ENCODE measurements at regions not wholly inside any gene's neighbourhood (a gene's known extent, or its start where the extent isn't known, plus 50 kb on each side); places are given as distances from the start of the nearest gene placed in this dataset.

DNA sequence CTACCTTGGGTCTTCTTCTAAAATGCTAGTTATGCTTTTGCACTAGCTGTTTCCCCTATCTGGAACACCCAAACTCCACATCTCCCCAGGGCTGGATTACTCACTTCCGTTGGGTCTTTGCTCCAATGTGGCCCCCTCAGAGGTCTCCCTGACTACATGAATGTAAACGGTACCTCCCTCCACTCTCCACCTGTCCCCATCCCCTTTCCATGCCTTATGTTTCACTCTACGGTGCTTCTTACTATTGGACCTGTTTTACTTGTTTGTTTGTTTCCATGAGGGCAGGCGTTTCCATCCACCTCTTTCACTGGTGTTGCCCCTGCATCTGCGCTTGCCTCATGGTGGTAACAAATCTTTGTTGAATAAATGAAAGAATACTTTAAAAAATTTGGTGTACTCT, 256.4 kb downstream of the SNAPC1 start:
- no peak for ATAC-seq
- CTCF ChIA-PET, result no interaction called here
- no peaks in the 10 kb centered on the region for H3K36me3 Mint-ChIP-seq

DNA sequence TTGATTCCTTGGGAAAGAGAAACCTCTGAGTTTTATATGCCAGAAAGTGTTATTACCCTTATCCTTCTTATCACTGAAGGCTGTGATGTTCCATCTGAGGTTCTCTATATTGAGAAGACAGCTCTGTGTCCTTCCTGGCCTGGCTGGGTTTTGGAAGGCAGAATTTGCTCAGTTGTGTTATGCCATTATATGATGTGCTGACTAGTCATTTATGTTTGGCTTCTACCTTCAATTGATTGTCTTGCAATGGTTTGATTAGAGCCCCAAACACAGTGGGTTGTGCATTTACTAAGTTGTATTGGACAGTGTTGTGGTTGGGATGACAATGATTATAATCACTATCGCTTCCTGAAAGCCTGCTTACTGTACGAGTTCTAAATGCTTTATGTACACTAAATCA, 265.7 kb downstream of the SNAPC1 start:
- Mint-ChIP-seq H3K4me1 (no peaks in the 10 kb centered on the region), H3K4me3 (no peak overlapping the region), H3K9me3 (ENCODE audit: low read depth) (no peaks in the 10 kb centered on the region), H3K27ac (no peak overlapping the region), H3K27me3 (peaks cover 10% of the 10 kb centered on the region), H3K36me3 (no peaks in the 10 kb centered on the region)
- DNase-seq (no peak), ATAC-seq (no peak)
- CTCF ChIA-PET, result interaction anchor here (0.5 kb wide), 1 partner anchor 10 kb away, joined by 3 read pairs; no protein-coding TSS in a partner anchor

More for the DNA sequence above, 256.4 kb downstream of the SNAPC1 start:
- DNase-seq, result no peak
- Mint-ChIP-seq H3K4me1 (no peaks in the 10 kb centered on the region), H3K27ac (no peak overlapping the region), H3K27me3 (peaks cover 9% of the 10 kb centered on the region), H3K4me3 (no peak overlapping the region), H3K9me3 (ENCODE audit: low read depth) (no peaks in the 10 kb centered on the region)

DNA sequence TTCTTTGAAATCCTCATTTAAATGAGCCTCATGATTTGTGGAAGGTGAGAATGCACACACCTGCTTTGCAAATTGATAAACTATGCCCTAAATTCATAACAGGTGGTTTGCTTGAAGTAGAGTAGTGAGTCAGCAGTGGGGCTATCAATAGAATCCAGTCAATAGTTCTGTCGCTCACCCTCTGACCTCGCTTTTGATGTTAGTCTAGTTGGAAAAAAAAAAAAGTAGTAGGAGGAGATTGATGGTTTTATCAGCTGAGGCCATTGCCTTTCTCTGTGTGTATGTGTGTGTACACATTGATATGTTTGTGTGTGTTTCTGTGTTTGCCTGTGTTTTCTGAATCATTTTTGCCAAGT, 267.3 kb downstream of the SNAPC1 start:
- CTCF ChIA-PET, result no interaction called here
- no peak for ATAC-seq

DNA sequence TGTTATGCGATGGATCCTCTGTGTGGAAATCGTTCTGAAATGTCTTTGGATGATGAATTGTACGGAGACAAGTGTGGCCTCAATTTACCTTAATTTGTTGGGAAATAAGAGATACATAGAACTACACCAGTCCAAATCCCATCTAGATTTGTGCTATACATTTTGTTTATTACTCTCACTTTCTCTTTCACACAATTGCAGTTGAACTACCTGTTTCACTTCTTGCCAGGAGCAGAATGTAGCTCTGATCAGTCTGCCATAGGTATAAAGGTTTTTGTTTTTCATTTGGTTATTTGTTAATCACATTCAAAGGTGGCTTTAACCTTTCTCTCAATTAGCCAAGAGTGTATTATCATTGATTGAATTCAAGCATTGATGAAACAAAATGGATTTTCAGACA, 268.2 kb downstream of the SNAPC1 start:
- Mint-ChIP-seq H3K4me3 (no peak overlapping the region), H3K27me3 (peaks cover 6% of the 10 kb centered on the region), H3K36me3 (no peaks in the 10 kb centered on the region), H3K27ac (no peak overlapping the region), H3K9me3 (ENCODE audit: low read depth) (no peaks in the 10 kb centered on the region), H3K4me1 (no peaks in the 10 kb centered on the region)
- DNase-seq (no peak), ATAC-seq (no peak)
- CTCF ChIA-PET, result no interaction called here

More for the DNA sequence above, 267.3 kb downstream of the SNAPC1 start:
- Mint-ChIP-seq H3K4me1 (no peaks in the 10 kb centered on the region), H3K27me3 (peaks cover 6% of the 10 kb centered on the region), H3K9me3 (ENCODE audit: low read depth) (no peaks in the 10 kb centered on the region), H3K36me3 (no peaks in the 10 kb centered on the region), H3K4me3 (no peak overlapping the region), H3K27ac (no peak overlapping the region)
- no peak for DNase-seq

DNA sequence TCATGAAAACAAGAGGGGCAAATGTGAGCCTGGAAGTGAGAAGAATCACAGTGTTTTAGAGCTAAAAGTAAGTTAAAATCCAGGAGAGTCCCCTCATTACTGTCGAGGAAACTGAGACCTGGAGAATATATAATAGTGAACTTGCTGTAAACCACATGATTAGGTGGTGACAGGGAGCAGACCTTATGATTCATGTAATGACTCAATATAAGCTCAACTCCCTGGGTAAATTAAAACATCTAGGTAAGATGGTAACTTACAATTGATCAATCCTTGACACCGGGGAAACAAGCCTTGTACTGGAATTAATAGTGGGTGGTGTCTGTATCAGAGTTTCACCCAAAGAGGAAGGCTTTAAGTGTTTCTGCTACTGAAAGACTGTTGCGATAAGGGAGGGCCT, 269.3 kb downstream of the SNAPC1 start:
- Mint-ChIP-seq H3K27ac (no peak overlapping the region), H3K36me3 (no peaks in the 10 kb centered on the region), H3K4me1 (no peaks in the 10 kb centered on the region), H3K4me3 (no peak overlapping the region), H3K27me3 (peaks cover 6% of the 10 kb centered on the region), H3K9me3 (ENCODE audit: low read depth) (no peaks in the 10 kb centered on the region)
- no peak for ATAC-seq
- CTCF ChIA-PET, result no interaction called here
- no peak for DNase-seq

DNA sequence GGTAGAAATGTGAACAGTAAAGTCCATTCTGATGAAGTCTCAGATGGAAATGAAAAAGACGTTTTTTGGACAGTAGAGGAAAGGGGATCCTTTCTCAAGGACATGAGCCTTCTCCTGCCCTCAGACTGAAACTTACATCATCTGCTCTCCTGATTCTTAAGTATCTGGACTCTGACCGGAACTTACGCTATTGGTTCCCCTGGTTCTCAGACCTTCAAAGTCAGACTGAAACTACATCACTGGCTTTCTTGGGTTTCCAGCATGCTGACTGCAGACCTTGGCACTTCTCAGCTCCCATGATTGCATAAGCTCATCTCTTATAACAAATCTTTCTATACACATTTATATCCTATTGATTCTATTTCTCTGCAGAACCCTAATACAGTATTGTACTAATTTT, 291.0 kb downstream of the SNAPC1 start:
- no peak for ATAC-seq
- Mint-ChIP-seq H3K36me3 (no peaks in the 10 kb centered on the region), H3K9me3 (ENCODE audit: low read depth) (peaks cover 2% of the 10 kb centered on the region), H3K27me3 (peaks cover 5% of the 10 kb centered on the region), H3K4me1 (no peaks in the 10 kb centered on the region), H3K4me3 (no peak overlapping the region), H3K27ac (no peak overlapping the region)
- DNase-seq, result no peak
- CTCF ChIA-PET, result no interaction called here

DNA sequence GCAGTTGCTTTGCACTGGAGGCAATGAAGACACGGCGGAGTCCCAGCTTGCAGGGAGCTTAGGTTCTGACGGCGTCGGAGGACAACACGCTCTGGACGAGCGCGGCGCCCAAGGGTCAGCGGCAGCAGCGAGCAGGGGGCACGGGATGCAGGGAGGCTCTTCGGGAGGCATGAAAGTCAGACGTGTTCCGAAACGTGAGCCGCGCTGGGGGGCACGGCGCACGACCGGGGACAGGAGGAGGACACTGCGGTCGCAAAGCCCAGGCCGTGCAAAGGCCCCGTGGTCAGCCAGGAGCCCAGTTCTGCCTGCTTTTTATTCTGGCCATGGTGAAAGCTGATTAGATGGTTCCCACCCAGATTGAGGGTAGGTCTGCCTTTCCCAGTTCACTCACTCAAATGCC, 294.6 kb downstream of the SNAPC1 start:
- CTCF ChIA-PET, result no interaction called here
- Mint-ChIP-seq H3K36me3 (no peaks in the 10 kb centered on the region), H3K4me1 (no peaks in the 10 kb centered on the region), H3K4me3 (no peak overlapping the region), H3K9me3 (ENCODE audit: low read depth) (no peaks in the 10 kb centered on the region), H3K27me3 (peaks cover 9% of the 10 kb centered on the region), H3K27ac (no peak overlapping the region)
- ATAC-seq (no peak), DNase-seq (no peak)

DNA sequence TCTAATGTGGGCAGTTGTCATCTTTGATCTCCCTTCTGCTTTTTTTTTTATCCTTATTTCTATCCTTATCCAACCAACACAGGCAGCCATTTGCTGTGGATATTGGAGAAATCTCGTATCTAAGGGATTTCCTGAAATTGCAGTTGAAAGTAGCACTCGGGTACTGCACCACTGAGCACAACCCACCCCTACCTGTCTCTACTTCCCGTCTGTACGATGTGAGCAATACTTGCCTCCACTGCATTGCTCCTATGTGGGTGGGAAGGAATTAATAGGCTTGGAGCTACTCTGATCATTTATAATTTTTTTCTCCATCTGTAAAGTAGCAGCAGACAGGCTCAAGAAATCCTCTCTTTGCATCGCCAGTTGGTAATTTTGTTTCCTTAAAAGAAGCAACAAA, 300.4 kb downstream of the SNAPC1 start:
- ATAC-seq, result no peak
- CTCF ChIA-PET, result no interaction called here
- no peak overlapping the region for H3K4me3 Mint-ChIP-seq
- no peaks in the 10 kb centered on the region for H3K9me3 Mint-ChIP-seq (ENCODE audit: low read depth)
- no peaks in the 10 kb centered on the region for H3K4me1 Mint-ChIP-seq
- no peak overlapping the region for H3K27ac Mint-ChIP-seq
- H3K36me3 Mint-ChIP-seq, result no peaks in the 10 kb centered on the region
- H3K27me3 Mint-ChIP-seq, result peaks cover 16% of the 10 kb centered on the region
- no peak for DNase-seq

DNA sequence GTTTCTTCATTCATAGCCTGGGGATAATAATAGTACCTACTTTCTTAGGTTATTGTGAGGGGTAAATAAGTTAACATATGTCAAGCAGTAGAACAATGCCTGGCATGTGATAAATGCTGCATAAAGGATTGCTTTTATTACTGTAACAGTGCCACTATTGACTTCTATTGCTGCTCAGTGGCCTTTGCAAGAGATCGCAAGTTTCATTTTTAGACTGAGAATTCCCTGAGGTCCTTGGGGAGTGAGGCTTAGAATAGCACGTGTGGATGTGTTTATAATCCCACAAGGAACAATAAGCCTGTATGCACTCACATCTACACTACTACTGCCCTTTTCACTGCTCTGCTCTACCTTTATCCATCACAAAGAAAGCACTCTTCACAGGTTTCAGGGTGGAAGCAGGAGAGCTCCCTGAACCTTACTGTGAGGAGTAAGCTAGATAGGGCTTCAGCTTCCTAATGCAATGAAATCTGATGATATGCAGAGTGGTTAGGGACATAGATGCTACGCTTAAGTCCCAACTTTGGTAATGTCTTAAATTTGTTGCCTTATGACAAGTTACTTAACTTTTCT, 302.6 kb downstream of the SNAPC1 start:
- Mint-ChIP-seq H3K27ac (no peak overlapping the region), H3K4me1 (no peaks in the 10 kb centered on the region), H3K27me3 (peaks cover 13% of the 10 kb centered on the region), H3K9me3 (ENCODE audit: low read depth) (no peaks in the 10 kb centered on the region), H3K4me3 (no peak overlapping the region), H3K36me3 (no peaks in the 10 kb centered on the region)
- CTCF ChIA-PET, result no interaction called here
- DNase-seq, result no peak
- no peak for ATAC-seq

DNA sequence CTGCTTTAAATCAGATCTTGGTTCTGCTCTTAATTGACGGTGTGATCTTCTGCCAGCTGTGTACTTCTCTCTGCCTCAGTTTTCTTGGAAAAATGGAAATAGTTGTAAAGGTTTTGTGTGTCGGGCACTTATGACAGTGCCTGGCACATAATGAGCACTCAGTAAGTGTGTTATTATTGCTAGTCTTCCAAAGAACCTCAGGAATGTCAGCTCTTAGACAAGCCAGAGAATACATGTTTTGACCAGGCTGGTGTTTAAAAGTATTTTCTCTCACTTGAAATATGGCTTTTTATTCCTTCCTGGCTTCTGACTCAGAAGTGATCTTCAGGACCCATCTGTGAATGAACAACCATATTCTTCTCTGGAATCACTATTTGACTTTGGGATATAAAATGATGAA, 304.1 kb downstream of the SNAPC1 start:
- CTCF ChIA-PET, result no interaction called here
- no peaks in the 10 kb centered on the region for H3K4me1 Mint-ChIP-seq
- no peak overlapping the region for H3K4me3 Mint-ChIP-seq
- no peaks in the 10 kb centered on the region for H3K9me3 Mint-ChIP-seq (ENCODE audit: low read depth)
- H3K27me3 Mint-ChIP-seq, result peaks cover 10% of the 10 kb centered on the region
- ATAC-seq (no peak), DNase-seq (no peak)
- no peak overlapping the region for H3K27ac Mint-ChIP-seq
- H3K36me3 Mint-ChIP-seq, result no peaks in the 10 kb centered on the region

DNA sequence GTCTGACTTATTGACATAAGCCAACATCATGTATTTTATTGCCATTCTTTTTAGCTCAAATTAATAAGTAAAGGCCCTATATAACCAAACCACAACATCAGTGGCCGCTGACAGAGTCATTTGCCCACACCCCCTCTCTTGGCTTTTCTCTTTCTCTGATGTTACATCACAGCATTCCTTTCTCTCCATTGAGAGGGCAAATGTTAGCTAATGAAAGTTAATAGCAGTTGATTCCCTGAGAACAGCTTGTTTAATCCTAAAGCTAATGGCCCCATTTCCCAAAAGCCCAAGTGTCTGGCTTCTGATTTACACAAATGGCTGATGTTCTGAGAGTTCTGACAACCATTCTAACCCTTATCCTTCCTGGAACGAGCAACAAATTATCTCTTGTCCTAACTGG, 308.8 kb downstream of the SNAPC1 start:
- CTCF ChIA-PET, result no interaction called here
- ATAC-seq (no peak), DNase-seq (no peak)
- Mint-ChIP-seq H3K36me3 (no peaks in the 10 kb centered on the region), H3K4me3 (no peak overlapping the region), H3K9me3 (ENCODE audit: low read depth) (no peaks in the 10 kb centered on the region), H3K27ac (no peak overlapping the region), H3K27me3 (no peaks in the 10 kb centered on the region), H3K4me1 (no peaks in the 10 kb centered on the region)

DNA sequence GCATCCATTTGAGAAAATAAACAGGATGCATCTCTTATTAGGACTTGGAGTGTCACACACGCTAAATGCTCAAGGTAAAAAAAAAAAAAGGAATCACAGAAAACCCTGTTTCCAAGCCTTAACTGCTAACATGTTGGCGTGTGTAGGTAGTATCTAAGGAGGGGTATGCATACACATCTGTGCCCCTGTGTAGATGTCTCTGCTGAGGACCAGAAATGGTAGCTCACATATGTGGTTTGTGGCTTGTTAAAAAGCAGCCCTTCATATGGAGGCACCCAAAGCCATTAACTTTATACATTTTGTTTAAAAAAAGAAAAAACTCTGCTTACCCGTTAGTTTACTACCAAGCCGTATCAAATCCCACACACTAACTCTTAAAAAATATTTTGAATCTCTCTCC, 314.1 kb downstream of the SNAPC1 start:
- H3K36me3 Mint-ChIP-seq, result no peaks in the 10 kb centered on the region
- DNase-seq (no peak), ATAC-seq (no peak)
- CTCF ChIA-PET, result no interaction called here
- H3K9me3 Mint-ChIP-seq (ENCODE audit: low read depth), result no peaks in the 10 kb centered on the region
- H3K4me1 Mint-ChIP-seq, result peaks cover 10% of the 10 kb centered on the region
- no peak overlapping the region for H3K27ac Mint-ChIP-seq
- no peaks in the 10 kb centered on the region for H3K27me3 Mint-ChIP-seq
- H3K4me3 Mint-ChIP-seq, result no peak overlapping the region

DNA sequence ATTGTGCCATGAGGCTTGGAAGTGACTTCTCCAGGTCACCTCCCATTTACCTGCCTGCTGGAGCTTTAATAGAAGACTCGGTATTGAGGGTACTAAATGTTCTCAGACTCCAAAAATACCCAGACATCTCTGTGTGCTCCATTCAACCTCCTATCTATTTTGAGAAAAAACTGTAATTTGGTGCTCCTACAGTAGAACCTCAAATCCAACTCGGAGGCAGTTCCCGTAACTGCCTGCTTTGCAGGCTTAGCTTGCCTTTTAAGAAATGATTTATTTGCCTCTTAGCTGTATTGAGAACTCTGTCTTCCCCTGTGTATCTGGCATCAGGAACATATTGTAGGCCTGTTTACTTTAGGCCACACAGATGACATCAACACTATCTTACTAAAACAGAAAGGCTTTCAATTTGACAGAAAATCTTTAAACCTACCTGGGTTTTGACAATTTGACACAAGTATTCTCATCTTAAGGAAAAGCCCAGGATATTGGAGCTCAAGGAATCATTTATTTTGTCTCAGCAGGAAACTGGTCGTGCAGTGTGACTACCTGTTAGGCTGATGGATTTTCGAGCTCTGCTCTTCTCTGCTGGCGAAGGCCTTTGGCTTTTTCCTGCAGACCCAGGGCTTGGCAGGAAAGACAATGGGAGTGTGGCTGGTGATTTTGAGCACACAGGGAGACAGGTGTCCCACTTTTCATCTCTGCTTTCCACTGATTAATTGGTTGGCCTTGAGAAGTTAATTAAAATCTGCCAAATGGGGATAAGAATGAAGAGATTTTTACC, 314.8 kb downstream of the SNAPC1 start:
- CTCF ChIA-PET, result interaction anchor here (0.7 to 1.0 kb wide), 2 partner anchors 40 to 65 kb away, joined by 3 to 4 read pairs; no protein-coding TSS in a partner anchor
- Mint-ChIP-seq H3K27me3 (peaks cover 3% of the 10 kb centered on the region), H3K36me3 (no peaks in the 10 kb centered on the region), H3K4me3 (no peak overlapping the region), H3K4me1 (peaks cover 10% of the 10 kb centered on the region), H3K27ac (no peak overlapping the region), H3K9me3 (ENCODE audit: low read depth) (no peaks in the 10 kb centered on the region)
- ATAC-seq, result no peak
- no peak for DNase-seq

DNA sequence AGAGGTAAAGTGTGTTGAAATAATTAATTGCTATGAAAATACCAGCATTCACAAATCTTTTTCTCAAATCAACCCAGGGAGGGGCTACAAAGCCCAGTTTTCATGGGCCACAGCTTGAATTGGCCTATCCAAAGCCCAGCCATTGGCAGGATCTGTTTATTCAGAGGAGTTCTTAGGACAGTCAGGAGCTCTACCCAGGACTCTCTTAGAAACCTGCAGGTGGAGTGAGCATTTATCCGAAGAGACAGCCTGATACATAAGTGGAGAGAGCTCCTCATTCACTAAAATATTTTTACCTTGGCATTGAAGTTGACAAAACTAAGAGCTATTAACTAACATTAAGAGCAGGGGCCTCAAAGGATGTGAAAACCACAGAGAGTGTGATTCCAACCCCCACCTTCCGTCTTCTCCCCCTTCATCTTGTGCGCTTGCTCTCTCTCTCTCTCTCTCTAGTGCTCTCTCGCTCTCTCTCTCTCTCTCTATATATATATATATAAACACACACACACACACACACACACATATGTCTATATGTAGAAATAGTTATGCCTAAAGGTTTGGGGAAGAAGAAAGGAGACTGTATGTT, 315.5 kb downstream of the SNAPC1 start:
- CTCF ChIA-PET, result interaction anchor here (0.7 to 1.0 kb wide), 2 partner anchors 39 to 66 kb away, joined by 3 to 4 read pairs; no protein-coding TSS in a partner anchor
- H3K4me3 Mint-ChIP-seq, result no peak overlapping the region
- no peaks in the 10 kb centered on the region for H3K9me3 Mint-ChIP-seq (ENCODE audit: low read depth)
- H3K36me3 Mint-ChIP-seq, result no peaks in the 10 kb centered on the region
- DNase-seq (no peak), ATAC-seq (no peak)
- peaks cover 10% of the 10 kb centered on the region for H3K4me1 Mint-ChIP-seq
- no peak overlapping the region for H3K27ac Mint-ChIP-seq
- H3K27me3 Mint-ChIP-seq, result peaks cover 3% of the 10 kb centered on the region

All from activated CD8-positive, alpha-beta memory T cell treated with anti-CD3 and anti-CD28 coated beads, Interleukin-2, amount 10 ng/mL, durations not matched to agents 7 days and 5 days (primary cell).